K562 (cell line): ENCODE measurements at regions not wholly inside any gene's neighbourhood (a gene's known extent, or its start where the extent isn't known, plus 50 kb on each side); places are given as distances from the start of the nearest gene placed in this dataset.

ENCODE experiments used
- ARHGAP35 ChIP-seq: fragments of 450-650 bp; IDR thresholded peaks from 2 replicates; pipeline ENCODE4 v1.6.1; 2018; ENCODE audit not compliant: partially characterized antibody
- ELF1 ChIP-seq: fragments of 200-800 bp; sonication (Bioruptor generic); IDR thresholded peaks from 2 replicates; pipeline ENCODE4 v1.6.1; 2016; ENCODE audit warnings: missing genetic modification characterization, missing compliant biosample characterization
- FIP1L1 ChIP-seq: fragments of 200-400 bp; formaldehyde crosslinking; IDR thresholded peaks from 2 replicates; pipeline ENCODE4 v1.6.1; 2018; ENCODE audit warnings: mild to moderate bottlenecking, low read depth, low read length; ENCODE audit not compliant: poor library complexity, severe bottlenecking
- RBM14 ChIP-seq: fragments of 200-400 bp; formaldehyde crosslinking; IDR thresholded peaks from 2 replicates; pipeline ENCODE4 v1.6.1; 2018; ENCODE audit warnings: low read depth, mild to moderate bottlenecking, low read length, moderate library complexity, borderline replicate concordance; ENCODE audit not compliant: insufficient read depth
- TF ChIP-seq, protein P1 (sequence below), 2 experiments: fragments of 450-650 bp; IDR thresholded peaks; 2 replicates each; pipeline ENCODE4 v1.6.1; 2016; ENCODE audit warnings: mild to moderate bottlenecking in 2 of 2, borderline replicate concordance in 1 of 2, low read depth in 1 of 2, moderate library complexity in 1 of 2

DNA sequence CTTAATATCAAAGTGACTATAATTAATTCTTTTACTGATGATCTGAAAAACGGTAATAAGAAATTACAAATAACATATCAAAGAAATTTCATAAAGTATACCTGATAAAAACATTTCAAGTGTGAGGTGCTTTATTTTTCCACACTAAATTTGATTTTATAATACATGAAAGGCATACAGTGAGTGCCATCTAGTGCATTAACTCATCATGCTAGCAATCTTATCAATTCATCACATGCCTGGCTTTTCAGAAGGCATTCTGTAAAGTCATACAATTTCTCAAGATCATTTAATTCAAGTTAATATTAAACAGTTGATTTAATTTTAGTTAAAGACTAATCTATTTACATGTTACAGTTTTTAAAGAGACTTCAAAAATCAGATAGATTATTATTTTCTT lies 1020.9 kb downstream of the GATA3 start (continued):
- TF ChIP-seq, protein P1, sequence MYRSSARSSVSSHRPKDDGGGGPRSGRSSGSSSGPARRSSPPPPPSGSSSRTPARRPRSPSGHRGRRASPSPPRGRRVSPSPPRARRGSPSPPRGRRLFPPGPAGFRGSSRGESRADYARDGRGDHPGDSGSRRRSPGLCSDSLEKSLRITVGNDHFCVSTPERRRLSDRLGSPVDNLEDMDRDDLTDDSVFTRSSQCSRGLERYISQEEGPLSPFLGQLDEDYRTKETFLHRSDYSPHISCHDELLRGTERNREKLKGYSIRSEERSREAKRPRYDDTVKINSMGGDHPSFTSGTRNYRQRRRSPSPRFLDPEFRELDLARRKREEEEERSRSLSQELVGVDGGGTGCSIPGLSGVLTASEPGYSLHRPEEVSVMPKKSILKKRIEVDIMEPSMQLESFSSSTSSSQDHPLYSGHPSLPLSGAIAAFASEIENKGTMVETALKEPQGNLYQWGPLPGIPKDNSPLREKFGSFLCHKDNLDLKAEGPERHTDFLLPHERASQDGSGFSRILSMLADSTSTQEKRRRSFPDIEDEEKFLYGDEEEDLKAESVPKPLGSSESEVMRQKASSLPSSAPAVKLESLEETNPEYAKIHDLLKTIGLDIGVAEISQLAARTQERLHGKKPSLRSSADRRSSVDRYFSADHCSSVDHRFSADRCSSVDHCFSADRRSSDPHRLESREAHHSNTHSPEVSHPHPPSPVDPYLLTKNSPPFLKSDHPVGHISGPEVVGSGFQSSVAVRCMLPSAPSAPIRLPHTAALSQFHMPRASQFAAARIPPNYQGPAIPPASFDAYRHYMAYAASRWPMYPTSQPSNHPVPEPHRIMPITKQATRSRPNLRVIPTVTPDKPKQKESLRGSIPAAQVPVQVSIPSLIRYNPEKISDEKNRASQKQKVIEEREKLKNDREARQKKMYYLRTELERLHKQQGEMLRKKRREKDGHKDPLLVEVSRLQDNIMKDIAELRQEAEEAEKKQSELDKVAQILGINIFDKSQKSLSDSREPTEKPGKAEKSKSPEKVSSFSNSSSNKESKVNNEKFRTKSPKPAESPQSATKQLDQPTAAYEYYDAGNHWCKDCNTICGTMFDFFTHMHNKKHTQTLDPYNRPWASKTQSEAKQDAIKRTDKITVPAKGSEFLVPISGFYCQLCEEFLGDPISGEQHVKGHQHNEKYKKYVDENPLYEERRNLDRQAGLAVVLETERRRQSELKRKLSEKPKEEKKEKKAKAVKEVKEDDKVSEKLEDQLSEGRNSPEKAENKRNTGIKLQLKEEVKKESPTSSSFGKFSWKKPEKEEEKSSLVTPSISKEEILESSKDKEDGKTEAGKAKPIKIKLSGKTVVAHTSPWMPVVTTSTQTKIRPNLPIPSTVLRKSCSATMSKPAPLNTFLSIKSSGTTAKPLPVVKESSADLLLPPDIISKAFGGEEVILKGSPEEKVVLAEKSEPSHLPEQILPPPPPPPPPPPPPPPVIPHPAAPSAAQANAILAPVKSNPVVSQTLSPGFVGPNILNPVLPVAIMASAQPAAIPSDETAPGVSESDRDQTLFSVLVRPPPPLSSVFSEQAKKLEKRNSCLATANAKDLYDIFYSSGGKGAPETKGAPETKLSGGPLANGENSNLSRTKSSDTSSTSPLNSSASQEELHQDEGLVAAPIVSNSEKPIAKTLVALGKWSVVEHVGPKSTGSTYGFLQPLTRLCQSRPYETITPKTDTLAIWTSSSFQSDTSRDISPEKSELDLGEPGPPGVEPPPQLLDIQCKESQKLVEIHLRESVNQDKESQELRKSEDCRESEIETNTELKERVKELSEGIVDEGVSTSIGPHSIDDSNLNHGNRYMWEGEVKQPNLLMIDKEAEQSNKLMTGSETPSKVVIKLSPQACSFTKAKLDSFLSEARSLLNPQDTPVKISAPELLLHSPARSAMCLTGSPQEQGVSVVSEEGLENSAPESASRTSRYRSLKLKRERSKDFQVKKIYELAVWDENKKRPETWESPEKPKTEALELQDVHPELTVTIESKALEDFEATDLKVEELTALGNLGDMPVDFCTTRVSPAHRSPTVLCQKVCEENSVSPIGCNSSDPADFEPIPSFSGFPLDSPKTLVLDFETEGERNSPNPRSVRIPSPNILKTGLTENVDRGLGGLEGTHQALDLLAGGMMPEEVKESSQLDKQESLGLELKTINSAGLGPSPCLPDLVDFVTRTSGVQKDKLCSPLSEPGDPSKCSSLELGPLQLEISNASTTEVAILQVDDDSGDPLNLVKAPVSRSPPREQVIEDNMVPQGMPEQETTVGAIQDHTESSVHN (IDR thresholded peaks at IDR 0.05; ENCODE audit: borderline replicate concordance in 1 of 2, low read depth in 1 of 2) = no peak
- TF ChIP-seq FIP1L1 = no peak
- no peak for TF ChIP-seq RBM14
- no peak for TF ChIP-seq ELF1
- no peak for TF ChIP-seq ARHGAP35
